COR-L47 (cell line): ENCODE measurements at regions not wholly inside any gene's neighbourhood (a gene's known extent, or its start where the extent isn't known, plus 50 kb on each side); places are given as distances from the start of the nearest gene placed in this dataset.

Experiments
- DNase-seq: peaks from one replicate; lab custom pipeline; 2025; lab: John Stamatoyannopoulos, UW

- DNase-seq = no peak
These were observed 54.4 kb downstream of the ZNF503 start for GRCh38 chr10:75347186-75347585.

GRCh38 chr10:75345738-75346137, 55.8 kb downstream of the ZNF503 start:
- no peak for DNase-seq

- DNase-seq = no peak
These were observed 57.4 kb downstream of the ZNF503 start for GRCh38 chr10:75344170-75344569.

- no peak for DNase-seq
These were observed 59.2 kb downstream of the ZNF503 start for GRCh38 chr10:75342397-75342796.

GRCh38 chr10:75335983-75336382, 65.6 kb downstream of the ZNF503 start:
- no peak for DNase-seq

GRCh38 chr10:75335191-75335590, 66.4 kb downstream of the ZNF503 start:
- no peak for DNase-seq

GRCh38 chr10:75334720-75335119, 66.8 kb downstream of the ZNF503 start:
- no peak for DNase-seq

- DNase-seq = no peak
These were observed 69.5 kb downstream of the ZNF503 start for GRCh38 chr10:75332081-75332480.

- no peak for DNase-seq
These were observed 70.5 kb downstream of the ZNF503 start for GRCh38 chr10:75331081-75331480.

GRCh38 chr10:75329190-75329745, 72.3 kb downstream of the ZNF503 start:
- no peak for DNase-seq

- DNase-seq = no peak
These were observed 75.3 kb downstream of the ZNF503 start for GRCh38 chr10:75326306-75326705.

GRCh38 chr10:75319274-75319673, 82.3 kb downstream of the ZNF503 start:
- no peak for DNase-seq

- no peak for DNase-seq
These were observed 78.8 kb upstream of the COMTD1 start for GRCh38 chr10:75314570-75314969.

GRCh38 chr10:75312440-75312839, 76.7 kb upstream of the COMTD1 start:
- no peak for DNase-seq

- DNase-seq = no peak
These were observed 69.9 kb upstream of the COMTD1 start for GRCh38 chr10:75305675-75306074.

- DNase-seq = no peak
These were observed 69.1 kb upstream of the COMTD1 start for GRCh38 chr10:75304741-75305390.

- DNase-seq = no peak
These were observed 68.6 kb upstream of the COMTD1 start for GRCh38 chr10:75304313-75304712.

GRCh38 chr10:75303045-75303777, 67.5 kb upstream of the COMTD1 start:
- DNase-seq = no peak

GRCh38 chr10:75302029-75302428, 66.3 kb upstream of the COMTD1 start:
- DNase-seq = no peak

GRCh38 chr10:75297021-75297599, 61.4 kb upstream of the COMTD1 start:
- DNase-seq = no peak

- no peak for DNase-seq
These were observed 60.2 kb upstream of the COMTD1 start for GRCh38 chr10:75295868-75296441.

- DNase-seq = peak; percentile 23
These were observed 59.3 kb upstream of the COMTD1 start for GRCh38 chr10:75294866-75295701.
